A673 (cell line): ENCODE measurements at regions not wholly inside any gene's neighbourhood (a gene's known extent, or its start where the extent isn't known, plus 50 kb on each side); places are given as distances from the start of the nearest gene placed in this dataset.
"Not testable (repeated sequence)": the region's sequence is repeated elsewhere in the genome, so short reads cannot be mapped to it uniquely, and the experiment has no call there.

Experiments used
- CTCF ChIP-seq: fragments of 300-800, 200-600 bp; sonication (generic); conservative IDR thresholded peaks from 2 replicates; pipeline ENCODE4 v1.5.1; 2017; ENCODE audit warnings: low read depth, mild to moderate bottlenecking, antibody characterized with exemption, low read length, moderate library complexity, mixed read lengths
- EZH2 ChIP-seq: fragments of 200-600 bp; sonication (generic); IDR thresholded peaks from 2 replicates; pipeline ENCODE4 v1.6.1; 2017; ENCODE audit warnings: borderline replicate concordance, low read depth, mild to moderate bottlenecking, mixed read lengths, antibody characterized with exemption, low read length; ENCODE audit not compliant: poor library complexity, severe bottlenecking

- TF ChIP-seq CTCF, EZH2: not testable (repeated sequence)
Measured at GRCh38 chr13:44055681-44056080, 176.0 kb downstream of the LACC1 start.
